Activated CD4-positive, alpha-beta T cell treated with anti-CD3 and anti-CD28 coated beads for 24 hours (primary cell): ENCODE measurements at regions not wholly inside any gene's neighbourhood (a gene's known extent, or its start where the extent isn't known, plus 50 kb on each side); places are given as distances from the start of the nearest gene placed in this dataset.

Source experiments
- DNase-seq, 2 donors: peaks; one replicate each; pipeline ENCODE4 v3.0.0-alpha.2; 2020; ENCODE audit warnings: low read depth in 2 of 2

DNA sequence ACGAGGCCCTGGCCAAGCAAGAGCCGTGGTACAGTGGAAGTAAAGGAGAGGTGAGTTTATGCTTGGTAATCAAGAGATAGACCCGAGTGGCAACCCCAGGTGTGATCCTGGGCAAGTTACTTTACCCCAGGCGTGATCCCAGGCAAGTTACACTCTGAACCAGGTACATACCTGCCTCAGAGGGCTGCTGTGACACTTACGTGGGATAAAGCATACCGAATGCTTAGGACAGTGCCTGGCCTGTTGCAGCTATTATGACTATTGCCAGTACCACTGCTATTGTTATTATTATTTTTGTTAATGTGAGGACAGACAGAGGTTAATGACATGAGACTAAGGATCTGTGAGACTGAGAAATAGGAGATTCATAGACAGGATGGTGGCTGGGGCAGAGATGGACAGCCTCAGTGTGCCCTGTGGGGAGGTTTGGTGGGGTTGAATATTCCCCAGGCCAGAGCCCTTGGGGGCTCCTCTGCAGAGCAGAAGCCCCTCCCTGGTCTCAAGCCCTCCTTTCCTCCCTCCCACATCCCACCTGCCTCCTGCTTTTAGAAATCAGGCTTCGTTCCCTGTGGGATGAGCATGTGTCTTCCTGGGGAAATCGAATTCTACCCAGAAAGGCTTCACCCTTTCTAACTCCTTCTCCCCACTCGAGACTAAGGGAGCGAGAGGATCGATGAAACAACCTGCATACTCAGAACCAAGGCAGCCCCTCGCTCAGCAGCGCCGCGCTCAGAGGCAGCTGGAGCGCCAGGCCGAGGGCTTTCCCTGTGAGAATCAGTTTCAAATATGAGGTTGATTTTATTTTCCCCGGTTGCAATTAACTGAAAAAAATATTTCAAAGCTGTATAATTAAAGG is 62.0 kb upstream of the SIX3 start:
- DNase-seq: no peak

DNA sequence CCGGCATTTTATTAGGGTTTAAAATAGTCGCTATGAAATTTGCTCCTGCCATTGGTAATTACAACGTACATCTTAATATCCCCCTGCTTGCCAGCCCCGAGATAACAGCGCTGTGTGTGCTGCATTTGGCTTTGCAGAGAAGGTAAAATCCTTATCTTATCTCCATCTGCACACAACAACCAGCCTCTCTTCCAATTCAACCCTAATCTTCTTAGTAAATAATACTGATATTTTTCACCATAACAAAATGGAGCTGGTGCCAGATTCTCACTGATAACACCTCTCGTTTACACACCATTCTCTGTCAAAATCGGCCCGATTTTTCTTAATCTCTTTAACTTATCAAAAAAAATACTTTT is 61.4 kb upstream of the SIX3 start:
- no peak for DNase-seq

DNA sequence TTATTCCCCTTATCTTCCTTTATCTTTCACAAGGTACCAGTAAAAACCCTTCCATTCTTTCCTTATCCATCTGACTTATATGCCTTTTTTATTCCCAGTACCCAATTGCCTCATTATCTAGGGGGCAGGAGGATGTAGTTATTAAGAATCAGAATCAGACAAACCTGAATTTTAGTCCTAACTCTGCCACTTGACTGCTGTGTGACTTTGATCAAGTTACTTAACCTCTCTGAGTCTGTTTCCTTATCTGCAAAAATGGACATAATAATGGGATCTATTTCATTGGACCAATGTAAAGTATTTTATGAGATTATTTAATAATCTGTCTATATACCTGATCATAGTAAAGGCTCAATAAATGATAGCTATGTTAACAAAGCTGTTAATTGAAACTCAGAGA is 59.6 kb upstream of the SIX3 start:
- DNase-seq: no peak

DNA sequence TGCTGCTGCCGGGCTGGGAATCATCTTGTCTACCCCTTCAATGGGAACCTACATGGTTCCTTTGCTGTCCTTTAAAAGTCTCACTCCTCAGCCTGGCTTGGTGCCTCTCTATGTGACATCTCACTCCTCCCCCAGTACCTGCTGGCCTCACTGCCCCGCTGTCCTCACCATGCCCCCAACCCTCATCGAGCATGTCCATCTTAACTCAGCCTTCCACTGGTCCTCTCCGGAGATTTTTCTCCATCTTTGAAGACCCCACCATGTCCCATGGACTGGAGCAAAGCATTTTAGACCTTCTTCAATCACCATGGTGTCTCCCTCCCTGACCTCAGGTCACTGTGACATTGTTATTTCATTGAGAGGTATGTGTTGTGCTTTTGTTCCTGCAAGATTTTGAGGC is 58.1 kb upstream of the SIX3 start:
- no peak for DNase-seq

DNA sequence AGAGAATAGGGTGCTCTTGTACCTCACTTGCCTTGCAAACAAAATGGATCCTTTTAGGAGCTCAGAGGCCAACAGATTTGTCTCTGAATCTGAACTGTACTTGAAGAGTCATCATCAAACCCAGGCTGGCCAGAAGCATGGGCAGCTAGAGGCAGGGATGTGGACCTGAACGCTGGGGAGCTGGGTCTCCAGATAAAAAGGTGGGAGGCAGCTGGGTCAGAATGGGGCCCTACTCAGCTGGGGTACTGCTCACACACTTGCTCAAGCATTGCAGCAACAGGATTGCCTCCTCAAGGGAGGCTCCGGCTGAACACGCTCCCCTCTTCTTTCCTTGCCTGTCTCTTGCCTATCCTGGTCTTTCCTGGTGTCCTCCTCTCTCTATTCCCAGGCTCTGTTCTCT is 57.3 kb upstream of the SIX3 start:
- DNase-seq: no peak

DNA sequence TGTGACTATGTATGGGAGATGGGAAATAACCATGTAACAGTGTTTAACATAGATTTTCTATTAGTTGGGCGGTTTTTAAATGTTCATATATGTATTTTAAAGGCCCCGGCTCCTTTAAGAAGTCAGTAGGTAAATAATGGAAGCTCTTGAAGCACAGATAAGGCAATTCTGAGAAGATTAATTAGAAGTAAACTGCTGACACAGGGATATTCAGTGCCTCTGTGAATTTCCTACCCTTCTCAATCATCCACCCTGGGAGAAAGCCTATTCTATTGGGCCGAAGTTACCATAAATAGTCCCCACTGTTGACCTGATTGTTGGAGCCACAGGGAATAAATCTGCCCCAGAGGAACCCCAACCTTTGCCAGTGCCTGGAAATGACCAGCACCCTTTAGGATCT is 56.8 kb upstream of the SIX3 start:
- no peak for DNase-seq

DNA sequence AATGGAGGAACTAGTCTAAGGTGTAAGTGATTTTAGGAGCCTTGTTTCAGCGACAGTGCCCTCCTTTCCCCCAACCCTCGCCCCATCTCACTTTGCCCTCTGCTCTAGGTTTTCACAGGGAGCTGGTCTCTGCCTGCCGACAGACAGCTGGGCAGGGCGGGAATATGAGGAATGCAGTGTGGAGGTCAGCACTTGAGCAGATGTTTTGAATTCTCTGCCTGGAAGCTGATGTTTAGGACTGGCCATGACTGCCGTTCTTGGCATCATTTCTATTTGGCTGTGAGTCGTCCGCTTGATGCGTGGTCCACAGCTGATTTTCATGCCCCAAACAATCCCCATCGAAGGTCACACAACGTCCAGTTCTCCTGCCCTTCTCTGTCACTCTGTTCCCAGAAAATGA is 55.1 kb upstream of the SIX3 start:
- no peak for DNase-seq

DNA sequence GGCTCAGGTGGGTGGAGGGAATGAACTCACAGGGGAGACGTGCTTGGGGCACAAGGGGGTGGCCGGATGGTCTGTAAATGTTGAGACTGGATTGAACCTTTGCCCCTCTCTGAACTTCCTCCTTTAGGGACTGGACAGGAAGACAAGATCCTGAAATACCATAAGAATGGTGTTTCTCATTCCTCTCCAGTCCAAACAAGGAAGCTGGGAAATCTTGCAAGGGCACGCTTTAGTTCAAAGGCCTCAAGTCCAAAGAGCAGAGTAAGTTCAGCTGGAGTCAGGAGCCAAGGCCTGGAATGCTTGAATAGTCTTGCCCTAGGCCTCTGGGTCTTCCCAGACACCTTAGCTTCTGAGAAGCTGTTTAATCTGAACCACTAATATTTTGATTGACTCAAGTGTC is 52.4 kb upstream of the SIX3 start:
- no peak for DNase-seq
